Iris pigment epithelial cell (primary cell): ENCODE measurements at regions not wholly inside any gene's neighbourhood (a gene's known extent, or its start where the extent isn't known, plus 50 kb on each side); places are given as distances from the start of the nearest gene placed in this dataset.
A peak's percentile ranks its signal among the peaks of the same experiment; 100 is the strongest.
"Not testable (repeated sequence)": the region's sequence is repeated elsewhere in the genome, so short reads cannot be mapped to it uniquely, and the experiment has no call there.

Source experiments
- DNase-seq: peaks from one replicate; pipeline ENCODE4 v3.0.0-alpha.2; 2011; ENCODE audit warnings: low read depth

DNA sequence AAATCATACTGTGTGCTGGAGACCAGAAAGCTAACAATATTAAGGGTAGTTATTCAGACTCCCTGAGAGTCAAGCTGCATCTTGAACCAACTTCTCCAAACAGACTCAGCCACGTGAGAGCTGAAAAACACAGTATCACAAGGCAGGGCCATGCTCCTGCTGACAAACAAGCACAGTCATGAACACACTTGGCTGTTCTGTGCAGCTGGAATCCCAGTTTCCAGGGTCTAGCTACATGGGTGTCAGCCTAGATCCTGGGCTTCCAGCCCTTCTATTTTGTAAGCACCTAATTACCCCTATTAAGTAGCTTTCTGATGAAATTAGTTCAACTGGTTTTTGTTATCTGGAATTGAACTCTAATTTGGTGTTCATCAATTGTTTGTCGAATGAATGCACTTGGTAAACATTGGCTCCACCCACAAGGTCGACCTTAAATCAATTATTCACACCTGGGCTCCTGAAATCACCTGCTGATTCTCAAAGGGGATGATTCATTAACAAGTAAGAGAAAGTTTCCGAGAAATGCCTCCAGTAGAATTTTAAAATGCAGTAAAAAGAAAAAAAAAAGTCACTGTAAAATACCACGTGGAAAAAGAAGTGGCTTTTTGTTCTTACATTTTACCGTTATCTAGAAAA lies 179.3 kb downstream of the ZC3H11B start:
- no peak for DNase-seq

DNA sequence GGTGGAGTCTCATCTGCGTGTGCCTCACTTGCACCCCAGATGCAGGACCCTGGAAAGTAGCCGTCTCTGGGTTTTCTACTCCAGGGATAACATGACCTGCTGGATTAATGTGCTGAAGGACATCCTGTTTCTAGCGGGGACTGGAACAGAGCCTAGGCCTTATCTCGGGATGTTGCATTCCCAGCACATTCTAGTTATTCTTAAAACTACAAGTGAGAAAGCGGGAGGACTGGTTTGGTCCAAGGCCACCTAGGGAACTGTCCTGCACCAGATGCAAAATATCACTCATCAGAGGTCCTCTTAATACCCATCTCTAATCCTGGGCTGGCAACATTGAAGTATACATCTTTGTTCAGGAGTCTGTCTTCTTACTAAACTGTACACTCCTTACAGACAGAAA lies 179.9 kb downstream of the ZC3H11B start:
- no peak for DNase-seq

GRCh38 chr1:219432191-219432606 lies 180.7 kb downstream of the ZC3H11B start:
- no peak for DNase-seq

DNA sequence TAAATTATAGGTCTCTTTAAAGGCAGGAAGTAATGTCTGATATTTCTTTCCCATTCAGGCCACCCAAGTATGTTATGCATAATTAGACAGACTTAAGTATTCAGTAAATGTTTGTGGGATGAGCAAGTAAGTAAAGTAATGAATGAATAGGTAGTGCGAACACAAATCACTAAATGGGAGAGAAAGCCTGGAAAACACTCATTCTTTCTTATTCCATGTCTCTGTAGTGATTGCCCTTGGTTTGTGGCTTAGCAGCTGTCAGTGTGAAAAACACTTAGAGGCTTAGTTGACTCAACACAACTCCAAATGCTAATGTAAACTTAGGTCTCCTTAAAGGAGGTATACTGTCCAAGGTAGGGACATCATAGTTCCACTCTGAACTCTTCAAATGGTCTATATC lies 182.5 kb downstream of the ZC3H11B start:
- DNase-seq: no peak

DNA sequence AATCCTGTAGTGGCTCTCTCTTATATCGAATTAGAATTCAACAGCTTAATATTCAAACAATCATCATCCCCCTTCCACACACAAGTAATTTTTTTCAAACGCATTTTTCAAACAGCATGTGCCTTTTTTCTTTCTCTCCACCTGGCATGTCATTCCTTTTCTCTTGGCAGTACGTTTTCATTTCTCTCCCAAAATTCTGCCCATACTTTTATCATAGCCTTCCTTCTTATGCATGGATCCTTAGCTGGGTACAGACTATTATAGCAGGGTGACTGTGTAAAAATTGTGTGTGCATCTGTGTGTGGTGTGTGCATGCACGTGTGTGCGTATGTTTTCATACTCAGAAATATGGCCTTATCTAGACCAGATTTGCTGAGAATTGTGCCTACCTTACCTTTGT lies 184.3 kb downstream of the ZC3H11B start:
- no peak for DNase-seq

- no peak for DNase-seq
Measured at GRCh38 chr1:219427989-219428388, 184.9 kb downstream of the ZC3H11B start.

GRCh38 chr1:219427403-219427802 lies 185.5 kb downstream of the ZC3H11B start:
- DNase-seq: no peak

GRCh38 chr1:219422811-219423598 lies 189.9 kb downstream of the ZC3H11B start:
- peak; percentile 30 for DNase-seq

GRCh38 chr1:219420913-219421312 lies 192.0 kb downstream of the ZC3H11B start:
- DNase-seq: no peak

GRCh38 chr1:219419860-219420259 lies 193.0 kb downstream of the ZC3H11B start:
- no peak for DNase-seq

- DNase-seq: no peak
Measured at GRCh38 chr1:219419065-219419464, 193.8 kb downstream of the ZC3H11B start.

DNA sequence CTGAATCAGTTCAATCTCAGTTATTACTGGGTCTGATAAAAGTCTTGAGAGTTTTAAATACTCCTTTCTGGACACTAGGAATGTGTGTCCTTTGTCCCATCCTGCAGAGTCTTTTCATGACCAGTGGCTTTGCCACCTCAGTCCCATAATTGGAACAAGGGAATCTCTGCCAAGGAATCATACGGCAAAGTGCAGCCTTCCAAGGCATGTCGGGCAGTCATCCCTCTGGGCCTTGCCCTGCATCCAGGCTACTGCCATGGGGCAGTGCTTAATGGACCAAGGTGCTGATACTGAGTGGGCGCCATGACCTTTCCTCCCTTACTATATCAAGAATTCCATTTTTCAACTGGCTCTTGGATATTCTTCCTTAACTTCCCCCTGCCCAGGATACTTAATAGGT lies 195.3 kb downstream of the ZC3H11B start:
- no peak for DNase-seq

- peak; percentile 58 for DNase-seq
Measured at GRCh38 chr1:219416598-219417238, 196.2 kb downstream of the ZC3H11B start.

DNA sequence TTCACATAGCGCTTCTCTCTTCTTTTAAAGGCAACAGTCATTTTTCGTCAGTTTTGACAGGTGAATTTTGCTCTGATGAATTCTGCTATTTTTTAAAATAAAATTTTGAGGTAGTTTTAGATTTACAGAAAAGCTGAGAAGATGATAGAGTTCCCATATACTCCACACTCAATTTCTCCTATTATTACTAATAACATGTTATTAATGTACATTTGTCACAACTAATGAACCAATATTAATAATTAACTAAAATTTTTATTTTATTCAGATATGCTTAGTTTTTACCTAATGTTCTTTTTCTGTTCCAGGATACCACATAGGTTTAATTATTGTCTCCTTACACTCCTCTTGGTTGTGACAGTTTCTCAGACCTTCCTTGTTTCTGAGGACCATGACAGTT lies 197.0 kb downstream of the ZC3H11B start:
- no peak for DNase-seq

DNA sequence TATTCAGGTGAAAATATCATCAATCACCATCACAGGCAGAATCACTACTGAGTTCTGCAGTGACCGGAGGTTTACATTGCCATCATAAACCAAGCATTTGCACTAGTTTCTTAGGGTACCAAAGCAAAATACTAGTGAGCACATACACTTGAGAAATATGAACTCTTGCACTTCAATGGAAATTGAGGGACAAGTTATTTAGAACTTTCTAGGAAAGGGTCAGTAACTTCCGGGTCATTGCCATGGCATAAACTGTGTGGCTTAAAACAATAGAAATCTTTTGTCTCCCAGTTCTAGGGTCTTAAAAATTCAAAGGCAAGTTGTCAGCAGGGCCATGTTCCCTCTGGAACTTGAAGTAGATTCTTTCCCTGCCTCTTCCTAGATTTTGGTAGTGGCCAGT lies 197.5 kb downstream of the ZC3H11B start:
- no peak for DNase-seq

DNA sequence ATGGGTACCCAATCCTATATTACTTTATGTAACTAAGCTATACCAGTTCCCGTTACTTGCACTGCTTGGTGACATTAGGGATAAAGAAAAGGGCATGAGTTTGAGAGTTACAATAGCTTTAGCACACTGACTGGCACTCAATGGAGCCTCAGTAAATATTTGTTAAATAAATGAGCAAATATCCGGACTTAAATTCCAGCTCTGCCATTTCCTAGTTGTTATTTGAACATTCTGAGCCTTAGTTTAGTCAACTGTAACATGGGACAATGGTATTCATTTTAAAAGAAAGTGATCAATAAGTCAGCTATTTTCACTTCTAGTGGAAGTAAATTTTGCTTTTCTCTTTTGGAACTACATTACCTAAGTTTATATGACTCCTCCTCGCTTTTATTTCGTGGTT lies 198.7 kb downstream of the ZC3H11B start:
- DNase-seq: no peak

DNA sequence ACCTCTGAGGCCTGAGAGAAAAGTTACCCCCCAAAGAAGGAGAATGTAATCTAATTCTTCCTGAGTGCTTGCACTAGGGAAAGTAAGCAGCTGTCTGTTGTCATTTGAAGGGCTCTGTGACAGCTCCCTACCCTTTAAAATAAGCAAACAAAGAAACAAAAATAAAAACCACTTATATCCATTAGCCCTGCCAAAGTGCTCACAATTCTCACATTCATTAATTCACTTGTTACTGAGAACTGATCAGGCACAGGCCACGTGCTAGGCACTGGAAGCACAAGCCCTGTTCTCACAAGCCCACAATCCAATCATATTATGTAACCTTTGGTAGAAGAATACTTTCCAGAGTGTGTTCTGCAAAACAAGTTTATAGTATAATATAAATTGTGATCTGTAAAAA lies 199.4 kb downstream of the ZC3H11B start:
- DNase-seq: no peak

DNA sequence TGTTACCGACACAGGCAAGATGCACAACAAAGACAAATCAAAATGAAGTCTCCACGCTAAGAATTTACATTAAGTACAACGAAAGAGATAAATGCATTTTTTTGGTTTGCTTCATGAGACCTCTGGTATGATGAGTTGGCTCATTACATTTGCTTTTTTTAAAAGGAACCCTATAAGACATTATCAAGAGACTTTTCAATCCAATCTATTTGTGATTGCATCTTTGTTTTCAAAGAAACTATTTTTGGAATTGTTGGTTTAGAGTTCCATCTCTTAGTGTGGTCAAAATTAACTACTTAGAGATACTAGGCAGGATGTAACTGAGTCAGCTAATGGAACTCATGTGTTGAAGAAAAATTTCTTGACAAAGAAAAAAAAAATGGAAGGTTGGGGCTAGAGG lies 200.1 kb downstream of the ZC3H11B start:
- DNase-seq: peak; percentile 10

- DNase-seq: not testable (repeated sequence)
Measured at GRCh38 chr1:219410721-219411120, 202.2 kb downstream of the ZC3H11B start.

DNA sequence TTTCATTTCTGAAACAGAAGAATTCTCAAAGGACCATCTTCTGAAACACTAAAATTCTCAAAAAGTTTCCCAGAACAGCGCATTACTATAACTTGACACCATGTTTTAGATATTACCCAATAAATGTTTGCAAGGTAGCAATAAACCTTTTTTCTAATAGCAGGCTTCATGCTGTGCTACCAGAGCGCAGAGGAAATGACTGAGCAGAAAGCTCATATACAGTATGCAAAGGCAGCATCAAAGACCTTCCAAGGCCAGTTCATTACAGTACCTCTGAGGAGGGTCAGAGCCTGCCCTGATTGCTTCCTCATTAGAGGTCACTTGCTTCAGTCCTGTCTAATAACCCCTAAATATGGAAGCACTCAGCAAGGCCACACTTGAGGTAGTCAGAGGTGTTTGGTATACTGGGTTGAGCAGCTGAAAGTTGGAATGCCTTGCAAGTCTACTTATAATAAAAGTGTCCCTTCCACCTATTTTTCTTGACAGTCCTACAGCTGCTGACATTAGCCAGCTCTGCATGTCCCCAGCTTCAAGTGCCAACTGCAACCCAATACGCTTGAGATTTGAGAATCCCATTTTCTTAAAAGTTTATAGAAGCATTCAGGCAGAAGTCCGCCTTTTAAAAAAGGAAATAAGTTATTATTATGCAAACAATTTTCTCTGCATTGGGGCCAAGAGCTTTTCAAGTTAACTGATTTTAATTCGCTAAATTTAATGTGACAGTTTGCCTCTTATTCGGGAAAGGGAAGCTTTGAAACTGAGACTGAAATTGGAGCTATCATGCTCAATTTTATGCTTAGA lies 207.2 kb downstream of the ZC3H11B start:
- DNase-seq: no peak

GRCh38 chr1:219404629-219405028 lies 208.3 kb downstream of the ZC3H11B start:
- DNase-seq: no peak

DNA sequence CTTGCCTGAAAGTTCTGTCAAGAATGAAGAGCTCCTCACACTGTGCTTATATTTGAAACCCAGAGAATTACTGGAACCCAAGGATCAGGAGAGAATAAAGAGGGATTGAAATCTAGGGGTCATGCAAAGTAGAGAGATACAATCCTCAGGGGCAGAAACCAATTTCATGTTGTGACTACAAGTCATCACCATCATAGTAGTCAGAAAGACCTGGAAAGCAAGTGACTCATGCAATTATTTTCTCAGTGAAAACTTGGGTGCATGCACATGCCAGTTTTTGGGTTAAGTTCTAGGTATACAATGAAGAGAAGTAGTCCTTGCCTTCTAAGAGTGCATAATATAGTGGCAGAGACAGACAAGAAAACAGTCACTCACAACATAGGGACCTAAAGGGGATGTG lies 210.0 kb downstream of the ZC3H11B start:
- DNase-seq: no peak
